ENCODE measurements at regions not wholly inside any gene's neighbourhood (a gene's known extent, or its start where the extent isn't known, plus 50 kb on each side); places are given as distances from the start of the nearest gene placed in this dataset.

GRCh38 chr3:5427021-5427420 lies 239.5 kb downstream of the EDEM1 start:
- no peak for TF ChIP-seq CSDC2 (CRISPR knock-in tag; IDR thresholded peaks at IDR 0.05)
- no peak for TF ChIP-seq TCF4 (CRISPR knock-in tag; IDR thresholded peaks at IDR 0.05; ENCODE audit: borderline replicate concordance)
- no peak for TF ChIP-seq ZNF565 (CRISPR knock-in tag; conservative IDR thresholded peaks at IDR 0.05; ENCODE audit: low read depth)

DNA sequence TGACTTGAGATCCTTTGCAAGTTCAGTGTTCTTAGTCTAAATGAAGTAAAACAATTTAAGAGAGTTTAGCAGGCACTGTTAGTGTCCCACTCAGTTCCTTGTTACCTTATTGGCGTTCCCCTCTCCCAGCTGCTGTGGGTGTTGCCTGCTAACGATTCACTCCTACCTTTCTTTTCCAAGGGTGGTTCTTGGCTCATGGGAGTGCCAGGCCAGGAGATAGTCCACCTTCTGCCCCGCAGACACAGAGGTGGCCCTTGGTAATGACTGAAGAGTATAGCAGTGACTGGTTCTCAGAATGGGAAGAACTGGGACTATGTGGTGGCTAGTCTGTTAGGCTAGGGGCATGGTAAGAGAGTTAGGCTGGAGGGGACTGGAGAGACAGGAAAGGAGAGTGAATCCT lies 240.4 kb downstream of the EDEM1 start:
- ATAC-seq = no peak
- TF ChIP-seq CSRNP3 (CRISPR knock-in tag; IDR thresholded peaks at IDR 0.05) (no peak), TOX (CRISPR knock-in tag; IDR thresholded peaks at IDR 0.05; ENCODE audit: borderline replicate concordance) (no peak), ARNTL (CRISPR knock-in tag; IDR thresholded peaks at IDR 0.05; ENCODE audit: borderline replicate concordance, low read depth) (no peak), TCF4 (CRISPR knock-in tag; IDR thresholded peaks at IDR 0.05; ENCODE audit: borderline replicate concordance) (no peak)

More at GRCh38 chr3:5427021-5427420, 239.5 kb downstream of the EDEM1 start:
- ATAC-seq = no peak

- TF ChIP-seq ISL1 (CRISPR knock-in tag; IDR thresholded peaks at IDR 0.05) (no peak), ARNTL (CRISPR knock-in tag; IDR thresholded peaks at IDR 0.05; ENCODE audit: borderline replicate concordance, low read depth) (no peak), PATZ1 (CRISPR knock-in tag; IDR thresholded peaks at IDR 0.05; ENCODE audit: borderline replicate concordance) (no peak), ZC3H10 (CRISPR knock-in tag; IDR thresholded peaks at IDR 0.05) (no peak), ZNF70 (CRISPR knock-in tag; IDR thresholded peaks at IDR 0.05) (no peak), POU6F1 (CRISPR knock-in tag; IDR thresholded peaks at IDR 0.05; ENCODE audit: borderline replicate concordance, low read depth) (no peak), OSR1 (CRISPR knock-in tag; IDR thresholded peaks at IDR 0.05) (no peak), ZNF565 (CRISPR knock-in tag; conservative IDR thresholded peaks at IDR 0.05; ENCODE audit: low read depth) (no peak), SNAI2 (CRISPR knock-in tag; IDR thresholded peaks at IDR 0.05) (no peak), CSRNP3 (CRISPR knock-in tag; IDR thresholded peaks at IDR 0.05) (no peak)
- TF ChIP-seq, protein P1, sequence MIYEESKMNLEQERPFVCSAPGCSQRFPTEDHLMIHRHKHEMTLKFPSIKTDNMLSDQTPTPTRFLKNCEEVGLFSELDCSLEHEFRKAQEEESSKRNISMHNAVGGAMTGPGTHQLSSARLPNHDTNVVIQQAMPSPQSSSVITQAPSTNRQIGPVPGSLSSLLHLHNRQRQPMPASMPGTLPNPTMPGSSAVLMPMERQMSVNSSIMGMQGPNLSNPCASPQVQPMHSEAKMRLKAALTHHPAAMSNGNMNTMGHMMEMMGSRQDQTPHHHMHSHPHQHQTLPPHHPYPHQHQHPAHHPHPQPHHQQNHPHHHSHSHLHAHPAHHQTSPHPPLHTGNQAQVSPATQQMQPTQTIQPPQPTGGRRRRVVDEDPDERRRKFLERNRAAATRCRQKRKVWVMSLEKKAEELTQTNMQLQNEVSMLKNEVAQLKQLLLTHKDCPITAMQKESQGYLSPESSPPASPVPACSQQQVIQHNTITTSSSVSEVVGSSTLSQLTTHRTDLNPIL (CRISPR knock-in tag; IDR thresholded peaks at IDR 0.05; ENCODE audit: low read depth) = no peak
- TF ChIP-seq, protein P2, sequence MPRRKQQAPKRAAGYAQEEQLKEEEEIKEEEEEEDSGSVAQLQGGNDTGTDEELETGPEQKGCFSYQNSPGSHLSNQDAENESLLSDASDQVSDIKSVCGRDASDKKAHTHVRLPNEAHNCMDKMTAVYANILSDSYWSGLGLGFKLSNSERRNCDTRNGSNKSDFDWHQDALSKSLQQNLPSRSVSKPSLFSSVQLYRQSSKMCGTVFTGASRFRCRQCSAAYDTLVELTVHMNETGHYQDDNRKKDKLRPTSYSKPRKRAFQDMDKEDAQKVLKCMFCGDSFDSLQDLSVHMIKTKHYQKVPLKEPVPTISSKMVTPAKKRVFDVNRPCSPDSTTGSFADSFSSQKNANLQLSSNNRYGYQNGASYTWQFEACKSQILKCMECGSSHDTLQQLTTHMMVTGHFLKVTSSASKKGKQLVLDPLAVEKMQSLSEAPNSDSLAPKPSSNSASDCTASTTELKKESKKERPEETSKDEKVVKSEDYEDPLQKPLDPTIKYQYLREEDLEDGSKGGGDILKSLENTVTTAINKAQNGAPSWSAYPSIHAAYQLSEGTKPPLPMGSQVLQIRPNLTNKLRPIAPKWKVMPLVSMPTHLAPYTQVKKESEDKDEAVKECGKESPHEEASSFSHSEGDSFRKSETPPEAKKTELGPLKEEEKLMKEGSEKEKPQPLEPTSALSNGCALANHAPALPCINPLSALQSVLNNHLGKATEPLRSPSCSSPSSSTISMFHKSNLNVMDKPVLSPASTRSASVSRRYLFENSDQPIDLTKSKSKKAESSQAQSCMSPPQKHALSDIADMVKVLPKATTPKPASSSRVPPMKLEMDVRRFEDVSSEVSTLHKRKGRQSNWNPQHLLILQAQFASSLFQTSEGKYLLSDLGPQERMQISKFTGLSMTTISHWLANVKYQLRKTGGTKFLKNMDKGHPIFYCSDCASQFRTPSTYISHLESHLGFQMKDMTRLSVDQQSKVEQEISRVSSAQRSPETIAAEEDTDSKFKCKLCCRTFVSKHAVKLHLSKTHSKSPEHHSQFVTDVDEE (CRISPR knock-in tag; IDR thresholded peaks at IDR 0.05) = no peak
- ATAC-seq = no peak
Measured at GRCh38 chr3:5428607-5429516, 241.4 kb downstream of the EDEM1 start.
